NCI-H524 (cell line): ENCODE measurements at regions not wholly inside any gene's neighbourhood (a gene's known extent, or its start where the extent isn't known, plus 50 kb on each side); places are given as distances from the start of the nearest gene placed in this dataset.

Experiments used
- DNase-seq, 2 experiments: peaks; one replicate each; lab custom pipeline; 2025; lab: John Stamatoyannopoulos, UW

DNA sequence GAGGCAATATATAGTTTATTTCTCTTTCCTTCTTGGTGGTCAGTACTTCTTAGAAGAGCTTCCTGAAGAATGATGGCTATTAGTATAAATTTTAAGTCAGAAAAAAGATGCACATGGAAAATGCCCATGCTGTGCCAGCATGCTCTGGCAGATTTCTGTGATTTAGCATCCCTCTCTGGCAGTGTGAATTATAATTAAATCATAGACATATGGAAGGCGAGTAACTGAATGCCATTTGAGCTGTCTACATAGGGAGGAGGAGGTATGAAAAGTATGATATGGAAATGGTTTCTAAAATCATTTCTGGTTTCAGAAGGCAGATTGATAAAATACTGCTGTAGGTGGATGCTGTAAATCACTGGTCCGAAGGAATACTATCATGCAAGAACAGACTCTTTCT lies 754.9 kb upstream of the LRATD1 start:
- no peak for DNase-seq

DNA sequence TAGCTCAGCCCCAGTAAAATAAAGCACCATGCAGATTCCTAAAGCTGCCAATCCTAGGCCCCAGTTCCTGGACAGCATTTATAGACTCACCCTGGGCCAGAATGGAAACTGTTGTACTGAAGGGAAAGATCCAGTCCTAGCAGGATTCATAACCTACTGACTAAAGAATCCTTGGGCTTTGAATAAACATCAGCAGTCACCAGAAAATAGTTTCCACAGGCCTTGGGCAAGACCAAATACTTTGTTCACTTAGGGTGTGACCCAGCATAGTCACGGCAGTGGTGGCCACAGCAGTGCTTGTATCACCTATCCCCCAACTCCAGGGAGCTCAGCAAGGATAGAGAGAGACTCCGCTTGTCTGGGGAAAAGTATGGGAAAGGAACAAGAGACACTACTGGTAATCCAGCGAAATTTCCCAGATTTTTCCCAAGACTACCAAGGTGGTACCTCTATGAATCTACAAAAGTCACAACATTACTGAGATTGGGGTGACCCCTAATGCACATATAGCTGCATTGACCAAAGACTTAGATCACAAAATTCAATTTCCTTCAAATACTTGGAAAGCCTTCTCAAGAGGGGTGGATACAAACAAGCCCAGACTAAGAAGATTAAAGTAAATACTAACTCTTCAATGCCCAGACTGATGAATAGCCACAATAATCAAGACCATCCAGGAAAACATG lies 748.1 kb upstream of the LRATD1 start:
- no peak for DNase-seq

DNA sequence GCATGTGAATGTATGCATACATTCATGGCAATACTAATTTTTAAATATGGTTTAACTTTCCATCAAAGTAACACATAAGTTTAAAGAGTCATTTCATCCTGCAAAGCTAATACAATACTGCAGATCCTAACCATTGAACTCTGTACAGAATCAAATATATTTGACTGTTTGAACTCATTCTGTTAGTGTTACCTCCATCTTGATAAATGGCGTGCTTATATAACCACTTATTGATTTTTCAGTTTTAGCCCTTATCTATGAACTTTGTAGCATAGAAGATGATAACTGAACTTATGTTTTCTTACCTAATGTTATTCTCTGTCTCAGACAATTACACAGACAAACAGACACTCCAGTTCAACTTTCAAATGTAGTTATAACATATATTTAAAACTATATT lies 731.0 kb upstream of the LRATD1 start:
- no peak for DNase-seq

DNA sequence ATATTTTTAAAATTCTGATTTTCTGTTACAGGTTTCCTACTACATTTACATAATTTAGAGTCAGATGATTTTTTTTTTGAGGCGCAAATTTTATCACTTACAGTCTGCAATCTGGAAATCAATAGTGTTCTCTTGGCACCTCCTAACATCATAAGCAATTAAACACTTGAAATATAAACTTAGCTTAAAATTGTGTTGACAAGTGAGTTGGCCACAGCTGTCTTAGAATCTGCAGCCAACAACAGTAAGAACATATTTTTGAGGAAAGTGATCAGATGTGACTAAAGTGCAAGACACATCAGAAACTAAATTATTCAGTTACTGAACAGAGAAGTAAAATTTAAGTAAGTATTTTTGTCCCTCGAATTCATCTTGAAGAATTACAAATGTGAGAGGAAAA lies 726.7 kb upstream of the LRATD1 start:
- no peak for DNase-seq

DNA sequence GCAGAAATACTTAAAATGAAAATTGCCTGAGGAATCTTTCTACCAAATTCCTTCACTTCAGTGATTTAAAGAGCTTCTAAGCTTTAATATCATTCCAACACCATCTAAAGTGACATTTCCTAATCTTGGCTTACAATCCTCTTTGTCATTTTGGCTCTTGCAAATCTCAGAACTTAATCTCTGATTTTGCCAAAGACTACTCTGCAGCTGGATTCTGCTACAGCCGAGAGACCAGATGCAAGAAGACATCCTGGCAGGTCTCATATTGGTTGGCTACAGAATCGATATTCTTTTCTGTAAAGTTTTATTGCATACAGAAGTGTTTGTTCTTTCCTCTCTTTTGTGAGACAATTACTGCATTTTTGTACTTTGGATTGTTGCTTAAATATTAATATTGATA lies 716.5 kb upstream of the LRATD1 start:
- DNase-seq: no peak

DNA sequence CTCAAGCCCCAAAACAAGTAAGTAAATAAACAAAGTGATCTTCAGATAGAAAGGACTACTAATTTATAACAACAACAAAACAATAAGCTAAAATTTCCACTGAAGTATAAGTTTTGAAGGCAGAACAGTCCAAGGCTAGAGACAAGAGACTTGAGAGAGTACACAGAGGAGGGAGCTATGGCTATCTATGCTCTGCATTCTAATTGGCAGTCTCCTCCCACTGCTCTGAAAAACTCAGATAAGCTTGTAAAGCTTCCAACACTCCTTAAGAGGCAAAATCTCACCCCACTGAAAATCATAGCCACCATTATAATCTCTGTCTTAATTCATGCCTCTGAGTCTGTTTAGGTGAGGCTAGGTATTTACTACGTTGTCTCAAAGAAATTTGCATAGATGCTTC lies 714.6 kb upstream of the LRATD1 start:
- no peak for DNase-seq

DNA sequence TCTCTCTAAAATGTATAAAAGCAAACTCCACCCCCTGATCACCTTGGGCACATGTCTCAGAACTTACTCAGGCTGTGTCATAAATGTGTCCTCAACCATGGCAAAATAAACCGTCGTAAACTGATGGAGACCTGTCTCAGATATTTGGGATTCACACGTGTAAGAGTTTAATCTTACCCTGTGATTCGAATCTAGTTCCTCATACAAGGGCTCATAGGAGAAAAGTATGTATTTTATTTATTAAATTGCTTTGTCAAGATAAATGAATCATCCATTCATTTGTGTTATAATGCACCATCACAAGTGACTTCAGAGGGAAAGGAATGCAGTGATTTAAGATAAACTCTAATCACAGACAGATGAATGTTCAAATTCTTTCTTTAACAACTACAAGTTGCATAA lies 712.5 kb upstream of the LRATD1 start:
- no peak for DNase-seq

DNA sequence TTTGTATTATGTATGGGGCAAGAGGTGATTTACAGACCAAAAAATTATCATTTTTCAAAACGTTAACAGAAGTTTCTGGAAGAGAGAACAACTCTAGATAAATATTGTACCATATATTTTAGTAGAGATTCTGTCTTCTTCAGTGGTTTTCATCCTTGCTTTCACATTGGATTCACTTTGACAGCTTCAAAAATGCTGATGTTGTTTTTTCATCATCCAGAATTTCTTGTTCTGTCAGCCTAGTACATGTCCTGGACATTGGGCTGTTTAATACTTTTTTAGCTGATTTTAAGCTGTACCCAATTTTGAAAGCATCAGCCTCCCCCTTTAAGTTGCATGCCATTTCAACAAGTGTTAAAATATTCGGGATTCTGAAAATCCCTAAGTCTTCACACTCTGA lies 711.3 kb upstream of the LRATD1 start:
- DNase-seq: no peak

DNA sequence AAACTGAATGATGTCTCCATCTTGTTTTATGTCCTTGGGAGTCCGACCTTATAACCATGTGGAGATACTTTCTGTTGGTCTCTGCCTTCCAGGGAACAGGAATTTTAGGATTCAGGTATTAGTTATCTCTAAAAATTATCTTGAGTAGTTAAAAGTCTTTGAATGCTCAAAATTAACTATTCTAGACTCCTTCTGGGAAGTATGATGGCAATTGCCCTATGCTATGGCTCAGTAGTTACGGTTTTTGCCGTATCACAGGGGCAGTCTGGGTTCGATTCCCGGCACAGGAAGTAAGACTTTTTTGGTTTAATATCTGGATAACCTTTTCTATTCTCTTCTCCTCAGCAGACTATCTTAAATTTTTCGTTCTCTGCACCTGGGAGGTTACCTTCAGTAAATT lies 708.7 kb upstream of the LRATD1 start:
- no peak for DNase-seq

DNA sequence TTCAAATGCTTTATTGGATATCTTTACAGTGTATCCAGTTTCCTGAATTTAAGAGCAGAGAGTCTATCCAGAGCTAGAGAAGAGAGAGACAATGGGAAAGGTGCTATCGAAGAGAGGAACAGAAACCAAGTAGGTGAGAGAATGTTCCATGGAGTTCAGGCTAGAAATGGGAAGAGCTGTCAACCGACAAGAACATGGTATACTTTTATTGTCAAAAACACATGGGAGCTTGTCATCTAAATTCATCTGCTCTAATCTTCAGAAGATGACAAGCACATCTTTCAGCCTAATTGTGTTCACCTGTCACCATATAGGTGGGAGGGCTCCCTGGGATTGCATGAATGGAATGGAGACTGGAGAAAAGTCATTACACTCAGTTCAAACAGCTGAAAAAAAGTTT lies 690.4 kb upstream of the LRATD1 start:
- DNase-seq: no peak

DNA sequence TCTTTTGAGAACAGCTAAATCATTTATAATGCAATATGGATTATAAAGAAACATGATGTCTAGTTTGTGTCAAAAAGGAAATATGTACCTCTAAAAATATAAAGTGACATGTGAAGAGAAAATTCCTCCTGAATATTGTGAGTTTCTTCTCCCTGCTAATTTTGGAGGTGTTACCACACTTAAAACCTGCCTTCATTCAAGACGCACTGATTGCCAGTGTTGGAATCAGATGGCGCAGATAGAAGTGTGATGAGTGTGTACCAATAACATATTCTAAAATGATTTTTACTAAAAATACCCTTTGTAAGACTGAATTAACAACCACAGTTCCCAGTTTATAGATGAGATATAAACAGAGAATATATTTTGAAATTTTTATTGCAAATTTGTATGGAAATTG lies 681.8 kb upstream of the LRATD1 start:
- DNase-seq: no peak

DNA sequence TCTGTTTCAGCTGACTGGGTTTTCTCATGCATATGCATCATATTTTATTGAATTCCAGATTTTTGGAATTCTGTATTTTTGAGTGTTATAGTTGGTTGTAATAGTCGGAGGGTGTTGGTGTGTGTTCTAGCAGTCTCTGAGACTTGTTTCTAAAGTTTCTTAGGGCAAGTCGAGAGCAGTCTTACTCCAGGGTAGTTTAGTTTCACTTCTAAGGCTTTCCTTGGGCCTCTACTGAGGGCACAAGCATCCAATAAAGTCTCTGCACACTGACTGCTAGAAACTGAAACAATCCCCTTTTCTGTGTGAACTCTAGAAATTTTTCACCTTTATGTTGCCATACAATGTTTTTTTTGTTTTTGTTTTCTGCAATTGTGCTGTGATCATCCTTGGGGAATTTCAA lies 663.7 kb upstream of the LRATD1 start:
- DNase-seq: no peak

DNA sequence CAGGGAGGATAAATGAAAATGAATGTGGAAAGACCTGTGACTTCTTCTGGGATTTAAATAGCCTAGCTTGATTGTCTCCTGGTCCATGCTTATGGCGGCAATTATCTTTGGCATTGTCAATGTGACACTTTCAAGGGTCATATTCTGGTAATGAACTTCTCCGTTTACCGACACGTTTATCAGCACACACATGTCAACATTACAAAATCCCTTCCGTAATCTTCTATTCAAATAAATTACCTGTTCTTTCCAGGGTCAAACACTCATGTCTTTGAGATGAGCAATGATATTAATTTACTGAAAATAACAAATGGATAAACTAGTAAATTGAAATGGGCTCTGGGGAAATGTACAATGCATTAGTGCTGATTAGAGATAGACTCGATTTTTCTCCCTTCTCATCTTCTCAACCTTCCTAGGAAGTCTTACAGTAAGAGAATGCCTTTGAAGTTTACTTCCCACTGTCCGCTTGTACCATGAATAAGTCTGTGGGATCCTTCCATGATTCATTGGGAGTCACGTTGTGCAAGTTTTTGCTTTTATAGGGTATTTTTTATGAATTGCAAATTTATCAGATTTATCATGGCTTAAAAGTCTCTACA lies 646.3 kb upstream of the LRATD1 start:
- DNase-seq: no peak

DNA sequence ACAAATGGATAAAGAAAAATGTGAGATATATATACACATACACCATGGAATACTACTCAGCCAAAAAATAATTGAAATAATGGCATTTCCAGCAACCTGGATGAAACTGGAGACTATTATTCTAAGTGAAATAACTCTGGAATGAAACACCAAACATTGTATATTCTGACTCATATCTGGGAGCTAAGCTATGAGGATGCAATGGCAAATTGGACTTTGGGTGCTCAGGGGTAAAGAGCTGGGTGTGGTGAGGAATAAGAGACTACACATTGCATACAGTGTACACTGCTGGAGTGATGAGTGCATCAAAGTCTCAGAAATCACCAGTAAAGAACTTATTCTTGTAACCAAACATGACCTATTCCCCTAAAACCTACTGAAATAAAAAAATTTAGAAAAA lies 636.0 kb upstream of the LRATD1 start:
- no peak for DNase-seq

DNA sequence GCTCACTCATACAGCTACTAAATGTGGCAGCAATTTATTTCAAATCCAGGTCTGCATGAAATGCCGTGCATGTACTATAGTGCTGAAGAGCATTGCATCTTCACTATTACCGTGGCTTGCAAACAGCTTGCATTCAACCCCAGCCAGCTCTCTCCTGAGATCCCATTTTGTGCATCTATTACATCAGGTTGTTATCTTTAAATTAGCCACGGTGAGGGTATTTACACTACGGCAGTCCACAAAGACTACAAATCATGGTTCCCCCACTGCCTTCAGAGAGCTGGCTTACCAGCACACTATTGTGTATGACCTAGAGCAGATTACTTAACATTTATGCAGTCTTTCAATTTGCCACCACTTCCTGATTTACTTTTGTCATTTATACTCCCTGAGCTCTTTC lies 621.3 kb upstream of the LRATD1 start:
- DNase-seq: no peak

DNA sequence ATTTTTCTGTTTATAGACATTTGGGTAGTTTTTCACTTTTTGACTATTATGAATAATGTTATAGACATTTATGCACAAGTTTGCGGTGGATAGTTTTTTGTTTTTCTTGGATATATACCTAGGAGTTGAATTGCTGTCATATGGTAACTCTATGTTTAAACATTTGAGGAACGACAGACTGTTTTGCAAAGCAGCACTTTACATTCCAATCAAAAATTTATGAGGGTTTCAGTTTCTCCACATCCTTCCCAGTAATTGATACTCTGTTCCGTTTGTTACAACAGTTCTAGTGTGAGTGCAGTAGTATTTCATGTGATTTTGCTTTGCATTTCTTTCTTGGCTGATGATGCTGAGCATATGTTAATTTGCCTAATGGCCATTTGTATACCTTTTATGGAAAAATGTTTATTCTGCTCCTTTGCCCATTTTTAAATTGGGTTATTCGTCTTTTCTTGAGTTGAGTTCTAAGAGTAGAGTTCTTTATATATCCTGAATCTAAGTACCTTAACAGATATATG lies 617.3 kb upstream of the LRATD1 start:
- no peak for DNase-seq

DNA sequence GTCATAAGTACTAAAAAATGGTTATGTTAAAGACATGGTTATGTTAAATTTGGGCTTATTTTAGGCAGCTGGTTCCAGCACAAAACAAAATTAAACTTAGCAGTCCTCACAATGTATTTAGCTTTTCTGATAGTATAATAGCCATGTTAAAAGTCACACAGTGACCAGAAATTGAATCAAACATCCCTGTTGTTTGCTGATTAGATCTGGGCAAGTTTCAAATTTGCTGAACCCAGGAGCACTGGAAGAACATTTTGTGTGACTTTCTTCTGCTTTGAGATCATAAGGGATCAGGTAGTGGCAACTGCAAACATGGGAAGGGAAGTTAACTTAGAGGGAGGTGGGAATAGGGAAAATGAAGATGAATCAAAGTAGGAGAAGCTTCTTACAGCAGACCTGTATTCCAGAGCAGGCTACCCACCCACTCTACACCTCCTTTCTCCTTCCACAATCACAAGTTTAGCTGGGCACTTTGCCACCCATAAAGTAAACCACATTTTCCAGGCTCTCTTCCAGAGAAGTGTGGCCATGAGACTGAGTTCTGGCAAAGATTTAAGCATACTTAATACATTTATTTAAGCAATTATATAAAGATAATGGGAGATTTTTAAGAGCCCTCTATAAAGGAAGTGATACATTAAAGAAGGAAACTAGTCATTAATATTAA lies 616.1 kb upstream of the LRATD1 start:
- DNase-seq: no peak

DNA sequence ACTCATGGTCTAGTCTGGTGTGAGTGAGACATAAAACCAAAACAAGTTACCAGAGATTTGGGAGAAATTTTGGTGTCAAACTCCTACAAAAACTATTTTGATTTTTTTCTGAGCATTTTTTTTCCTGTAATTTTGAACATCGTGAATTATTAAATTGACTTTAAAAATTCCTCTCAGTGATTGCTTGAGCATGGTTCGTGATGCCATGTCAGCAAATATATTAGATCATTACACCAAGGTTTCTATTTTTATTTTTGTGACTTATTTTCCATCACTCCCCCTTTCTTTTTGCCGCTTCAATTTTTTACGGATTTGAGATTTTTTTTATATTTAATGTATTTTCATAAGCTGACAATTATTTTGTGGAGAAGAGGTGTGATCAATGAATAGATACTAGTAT lies 613.9 kb upstream of the LRATD1 start:
- no peak for DNase-seq

DNA sequence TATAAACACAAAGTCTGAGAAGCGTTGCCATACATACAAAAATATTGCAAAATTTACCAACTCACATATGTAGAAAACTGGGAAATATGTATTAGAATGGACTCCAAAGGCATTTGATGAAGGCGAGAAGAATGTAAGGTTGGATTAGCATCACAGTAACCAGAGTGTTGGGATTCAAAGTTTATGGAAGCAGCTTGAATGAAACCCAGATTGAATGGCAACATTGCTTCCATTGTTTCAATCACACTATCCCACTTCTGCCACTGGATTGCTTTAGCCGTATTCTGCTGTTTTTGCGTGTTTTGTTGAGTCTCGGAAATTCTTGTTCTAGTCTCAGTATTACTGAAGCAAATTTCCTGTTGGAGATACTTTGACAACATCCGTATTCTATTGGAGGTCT lies 609.0 kb upstream of the LRATD1 start:
- DNase-seq: no peak

DNA sequence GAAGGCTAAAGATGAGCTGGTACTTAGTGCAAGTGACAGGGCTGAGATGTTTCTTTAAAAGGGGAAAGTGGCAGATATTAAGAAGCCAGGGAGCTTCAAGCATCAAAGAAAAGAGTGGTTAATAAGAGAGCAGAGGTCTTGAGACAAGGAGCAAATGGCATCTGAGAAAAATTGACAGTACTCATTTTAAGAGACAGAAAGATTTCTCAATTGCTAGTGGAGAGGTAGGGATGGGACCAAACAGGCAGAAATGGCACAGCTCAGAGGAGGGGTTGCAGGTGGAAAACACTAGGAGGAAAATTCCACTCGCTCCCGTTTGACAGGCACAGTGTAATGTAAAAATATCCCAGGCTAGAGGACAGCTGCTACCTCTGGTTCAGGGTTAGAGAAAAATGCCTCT lies 593.4 kb upstream of the LRATD1 start:
- no peak for DNase-seq

DNA sequence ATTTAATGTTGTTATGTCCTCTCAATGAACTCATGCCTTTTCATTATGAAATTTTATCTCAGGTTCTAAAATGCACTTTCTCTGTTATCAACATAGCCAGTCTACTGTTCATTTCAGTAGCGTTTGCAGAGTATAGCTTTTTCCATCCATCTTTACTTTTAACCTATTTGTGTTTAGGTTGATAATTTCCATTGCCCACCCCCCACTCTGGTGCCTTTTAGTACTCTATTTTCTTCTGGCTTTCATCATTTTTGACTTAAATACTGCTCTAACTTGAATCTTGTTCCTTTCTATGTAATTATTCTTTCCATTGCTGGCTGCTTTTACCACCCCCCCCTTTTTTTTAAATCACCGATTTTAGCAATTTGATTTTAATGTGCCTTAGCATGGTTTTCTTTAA lies 585.0 kb upstream of the LRATD1 start:
- DNase-seq: no peak

DNA sequence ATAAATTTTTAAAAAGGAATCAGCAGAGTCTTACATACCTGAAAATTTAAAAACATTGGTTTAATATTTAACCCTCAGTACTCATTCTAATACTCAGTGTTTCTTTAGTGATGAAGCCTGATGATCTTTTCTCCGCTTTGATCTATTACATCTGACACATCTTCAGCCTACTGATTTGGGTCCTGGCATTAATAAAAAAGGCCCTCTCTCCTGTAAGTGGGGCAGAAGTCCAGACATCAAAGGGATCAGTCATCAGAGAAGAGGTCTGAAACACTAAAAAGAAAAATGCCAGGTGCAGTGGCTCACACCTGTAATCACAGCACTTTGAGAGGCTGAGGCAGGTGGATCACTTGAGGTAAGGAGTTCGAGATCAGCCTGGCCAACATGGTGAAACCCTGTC lies 581.1 kb upstream of the LRATD1 start:
- no peak for DNase-seq

DNA sequence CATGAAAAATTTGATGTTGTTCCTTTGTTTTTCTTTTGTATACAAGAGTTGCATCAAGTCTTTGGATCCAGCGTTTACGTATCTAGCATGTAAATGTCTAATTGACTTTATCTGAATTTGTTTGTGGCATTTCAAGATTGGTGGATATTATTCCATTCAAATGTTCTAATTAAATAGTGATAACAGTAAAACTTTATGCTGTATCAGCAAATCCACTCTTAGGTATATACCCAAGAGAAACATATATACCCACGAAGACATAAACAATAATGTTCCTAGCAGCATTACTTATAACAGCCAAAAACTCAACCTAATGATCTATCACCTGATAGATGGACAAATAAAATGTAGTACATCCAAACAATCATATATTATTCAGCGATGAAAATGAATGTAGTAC lies 579.4 kb upstream of the LRATD1 start:
- no peak for DNase-seq

DNA sequence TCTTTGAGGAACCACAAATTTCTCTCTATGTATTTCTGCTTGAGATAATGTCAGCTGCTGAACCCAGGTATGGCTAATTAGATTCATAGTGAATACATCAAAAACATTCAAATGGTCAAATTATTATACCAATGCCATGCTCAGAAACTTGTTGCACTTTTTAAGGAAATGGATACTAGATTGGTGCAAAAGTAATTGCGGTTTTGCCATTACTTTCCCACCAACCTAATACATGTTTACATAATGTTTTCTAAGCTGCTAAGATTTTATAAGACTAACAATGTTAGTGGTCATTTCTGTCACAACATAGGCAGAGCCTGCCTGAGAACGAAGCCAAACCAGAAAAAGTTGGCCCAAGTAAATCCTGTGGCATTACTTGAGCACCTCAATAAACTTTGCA lies 568.2 kb upstream of the LRATD1 start:
- no peak for DNase-seq
